ENCODE measurements at regions not wholly inside any gene's neighbourhood (a gene's known extent, or its start where the extent isn't known, plus 50 kb on each side); places are given as distances from the start of the nearest gene placed in this dataset.
A peak's percentile ranks its signal among the peaks of the same experiment; 100 is the strongest.

- no peak overlapping the region for H3K4me3 ChIP-seq (ENCODE audit: low read length in 2 of 2)
- no peaks in the 10 kb centered on the region for H3K27me3 ChIP-seq (ENCODE audit: control insufficient read depth in 1 of 2, insufficient read depth in 2 of 2, low read length in 2 of 2)
- no peaks in the 10 kb centered on the region for H3K9me3 ChIP-seq (ENCODE audit: control insufficient read depth in 2 of 2, low read length in 2 of 2)
- no peaks in the 10 kb centered on the region for H3K36me3 ChIP-seq (ENCODE audit: control insufficient read depth in 2 of 2, insufficient read depth in 2 of 2, low read length in 2 of 2)
- H3K27ac ChIP-seq (ENCODE audit: low read length) = no peak overlapping the region
- no peak overlapping the region for H3K9ac ChIP-seq (ENCODE audit: low read length in 2 of 2)
- no peaks in the 10 kb centered on the region for H3K4me1 ChIP-seq (ENCODE audit: control insufficient read depth, insufficient read depth, low read length)
Measured at GRCh38 chr13:33493672-33494365, 208.3 kb upstream of the STARD13 start.

- Histone ChIP-seq H3K4me1 (ENCODE audit: control insufficient read depth, insufficient read depth, low read length) (no peaks in the 10 kb centered on the region), H3K27ac (ENCODE audit: low read length) (no peak overlapping the region), H3K9ac (ENCODE audit: low read length in 2 of 2) (no peak overlapping the region), H3K9me3 (ENCODE audit: control insufficient read depth in 2 of 2, low read length in 2 of 2) (no peaks in the 10 kb centered on the region), H3K27me3 (ENCODE audit: control insufficient read depth in 1 of 2, insufficient read depth in 2 of 2, low read length in 2 of 2) (no peaks in the 10 kb centered on the region), H3K36me3 (ENCODE audit: control insufficient read depth in 2 of 2, insufficient read depth in 2 of 2, low read length in 2 of 2) (no peaks in the 10 kb centered on the region), H3K4me3 (ENCODE audit: low read length in 2 of 2) (no peak overlapping the region)
Measured at GRCh38 chr13:33494596-33495204, 209.1 kb upstream of the STARD13 start.

- H3K9ac ChIP-seq (ENCODE audit: low read length in 2 of 2) = no peak overlapping the region
- H3K4me1 ChIP-seq (ENCODE audit: control insufficient read depth, insufficient read depth, low read length) = no peaks in the 10 kb centered on the region
- H3K27ac ChIP-seq (ENCODE audit: low read length) = no peak overlapping the region
- H3K9me3 ChIP-seq (ENCODE audit: control insufficient read depth in 2 of 2, low read length in 2 of 2) = no peaks in the 10 kb centered on the region
- no peaks in the 10 kb centered on the region for H3K27me3 ChIP-seq (ENCODE audit: control insufficient read depth in 1 of 2, insufficient read depth in 2 of 2, low read length in 2 of 2)
- H3K36me3 ChIP-seq (ENCODE audit: control insufficient read depth in 2 of 2, insufficient read depth in 2 of 2, low read length in 2 of 2) = no peaks in the 10 kb centered on the region
- H3K4me3 ChIP-seq (ENCODE audit: low read length in 2 of 2) = no peak overlapping the region
Measured at GRCh38 chr13:33496336-33496735, 210.8 kb upstream of the STARD13 start.

- no peaks in the 10 kb centered on the region for H3K9me3 ChIP-seq (ENCODE audit: control insufficient read depth in 2 of 2, low read length in 2 of 2)
- H3K36me3 ChIP-seq (ENCODE audit: control insufficient read depth in 2 of 2, insufficient read depth in 2 of 2, low read length in 2 of 2) = no peaks in the 10 kb centered on the region
- H3K4me1 ChIP-seq (ENCODE audit: control insufficient read depth, insufficient read depth, low read length) = no peaks in the 10 kb centered on the region
- no peak overlapping the region for H3K27ac ChIP-seq (ENCODE audit: low read length)
- H3K27me3 ChIP-seq (ENCODE audit: control insufficient read depth in 1 of 2, insufficient read depth in 2 of 2, low read length in 2 of 2) = no peaks in the 10 kb centered on the region
- H3K9ac ChIP-seq (ENCODE audit: low read length in 2 of 2) = no peak overlapping the region
- H3K4me3 ChIP-seq (ENCODE audit: low read length in 2 of 2) = no peak overlapping the region
Measured at GRCh38 chr13:33497146-33497845, 211.7 kb upstream of the STARD13 start.

GRCh38 chr13:33508060-33508459 is 222.5 kb upstream of the STARD13 start:
- H3K27ac ChIP-seq (ENCODE audit: low read length) = no peak overlapping the region
- H3K9ac ChIP-seq (ENCODE audit: low read length in 2 of 2) = no peak overlapping the region
- H3K4me1 ChIP-seq (ENCODE audit: control insufficient read depth, insufficient read depth, low read length) = peaks cover 15% of the 10 kb centered on the region
- no peaks in the 10 kb centered on the region for H3K27me3 ChIP-seq (ENCODE audit: control insufficient read depth in 1 of 2, insufficient read depth in 2 of 2, low read length in 2 of 2)
- H3K9me3 ChIP-seq (ENCODE audit: control insufficient read depth in 2 of 2, low read length in 2 of 2) = no peaks in the 10 kb centered on the region
- H3K36me3 ChIP-seq (ENCODE audit: control insufficient read depth in 2 of 2, insufficient read depth in 2 of 2, low read length in 2 of 2) = no peaks in the 10 kb centered on the region
- no peak overlapping the region for H3K4me3 ChIP-seq (ENCODE audit: low read length in 2 of 2)

GRCh38 chr13:33509642-33510229 is 224.2 kb upstream of the STARD13 start:
- peak overlapping the region in 1 of 2 donors; percentile 22 for H3K4me3 ChIP-seq (ENCODE audit: low read length in 2 of 2)
- H3K9me3 ChIP-seq (ENCODE audit: control insufficient read depth in 2 of 2, low read length in 2 of 2) = no peaks in the 10 kb centered on the region
- peaks cover 15% of the 10 kb centered on the region for H3K4me1 ChIP-seq (ENCODE audit: control insufficient read depth, insufficient read depth, low read length)
- no peak overlapping the region for H3K9ac ChIP-seq (ENCODE audit: low read length in 2 of 2)
- H3K27me3 ChIP-seq (ENCODE audit: control insufficient read depth in 1 of 2, insufficient read depth in 2 of 2, low read length in 2 of 2) = no peaks in the 10 kb centered on the region
- no peaks in the 10 kb centered on the region for H3K36me3 ChIP-seq (ENCODE audit: control insufficient read depth in 2 of 2, insufficient read depth in 2 of 2, low read length in 2 of 2)
- H3K27ac ChIP-seq (ENCODE audit: low read length) = peak overlapping the region; percentile 80

GRCh38 chr13:33510350-33510970 is 224.9 kb upstream of the STARD13 start:
- Histone ChIP-seq H3K9ac (ENCODE audit: low read length in 2 of 2) (no peak overlapping the region), H3K4me1 (ENCODE audit: control insufficient read depth, insufficient read depth, low read length) (peaks cover 15% of the 10 kb centered on the region), H3K27me3 (ENCODE audit: control insufficient read depth in 1 of 2, insufficient read depth in 2 of 2, low read length in 2 of 2) (no peaks in the 10 kb centered on the region), H3K9me3 (ENCODE audit: control insufficient read depth in 2 of 2, low read length in 2 of 2) (no peaks in the 10 kb centered on the region), H3K36me3 (ENCODE audit: control insufficient read depth in 2 of 2, insufficient read depth in 2 of 2, low read length in 2 of 2) (no peaks in the 10 kb centered on the region), H3K27ac (ENCODE audit: low read length) (peak overlapping the region; percentile 80), H3K4me3 (ENCODE audit: low read length in 2 of 2) (no peak overlapping the region)

- Histone ChIP-seq H3K27me3 (ENCODE audit: control insufficient read depth in 1 of 2, insufficient read depth in 2 of 2, low read length in 2 of 2) (no peaks in the 10 kb centered on the region), H3K9ac (ENCODE audit: low read length in 2 of 2) (no peak overlapping the region), H3K9me3 (ENCODE audit: control insufficient read depth in 2 of 2, low read length in 2 of 2) (no peaks in the 10 kb centered on the region), H3K27ac (ENCODE audit: low read length) (no peak overlapping the region), H3K36me3 (ENCODE audit: control insufficient read depth in 2 of 2, insufficient read depth in 2 of 2, low read length in 2 of 2) (no peaks in the 10 kb centered on the region), H3K4me1 (ENCODE audit: control insufficient read depth, insufficient read depth, low read length) (peaks cover 15% of the 10 kb centered on the region), H3K4me3 (ENCODE audit: low read length in 2 of 2) (no peak overlapping the region)
Measured at GRCh38 chr13:33512880-33513554, 227.5 kb upstream of the STARD13 start.

GRCh38 chr13:33514362-33514761 is 228.8 kb upstream of the STARD13 start:
- no peak overlapping the region for H3K27ac ChIP-seq (ENCODE audit: low read length)
- no peaks in the 10 kb centered on the region for H3K36me3 ChIP-seq (ENCODE audit: control insufficient read depth in 2 of 2, insufficient read depth in 2 of 2, low read length in 2 of 2)
- peaks cover 12% of the 10 kb centered on the region for H3K4me1 ChIP-seq (ENCODE audit: control insufficient read depth, insufficient read depth, low read length)
- H3K9ac ChIP-seq (ENCODE audit: low read length in 2 of 2) = no peak overlapping the region
- no peak overlapping the region for H3K4me3 ChIP-seq (ENCODE audit: low read length in 2 of 2)
- no peaks in the 10 kb centered on the region for H3K27me3 ChIP-seq (ENCODE audit: control insufficient read depth in 1 of 2, insufficient read depth in 2 of 2, low read length in 2 of 2)
- no peaks in the 10 kb centered on the region for H3K9me3 ChIP-seq (ENCODE audit: control insufficient read depth in 2 of 2, low read length in 2 of 2)

GRCh38 chr13:33515146-33515545 is 229.6 kb upstream of the STARD13 start:
- Histone ChIP-seq H3K9ac (ENCODE audit: low read length in 2 of 2) (no peak overlapping the region), H3K36me3 (ENCODE audit: control insufficient read depth in 2 of 2, insufficient read depth in 2 of 2, low read length in 2 of 2) (no peaks in the 10 kb centered on the region), H3K4me1 (ENCODE audit: control insufficient read depth, insufficient read depth, low read length) (peaks cover 4% of the 10 kb centered on the region), H3K4me3 (ENCODE audit: low read length in 2 of 2) (no peak overlapping the region), H3K9me3 (ENCODE audit: control insufficient read depth in 2 of 2, low read length in 2 of 2) (no peaks in the 10 kb centered on the region), H3K27ac (ENCODE audit: low read length) (no peak overlapping the region), H3K27me3 (ENCODE audit: control insufficient read depth in 1 of 2, insufficient read depth in 2 of 2, low read length in 2 of 2) (no peaks in the 10 kb centered on the region)

All from stomach smooth muscle (tissue), 2 donors.